Thyroid gland (tissue), 4 donors: ENCODE measurements at regions not wholly inside any gene's neighbourhood (a gene's known extent, or its start where the extent isn't known, plus 50 kb on each side); places are given as distances from the start of the nearest gene placed in this dataset.

Experiments used
- DNase-seq, 2 donors: peaks; one replicate each; pipeline ENCODE4 v3.0.0-alpha.2; 2019
- H3K27ac ChIP-seq, 3 donors: fragments of 200-600 bp; sonication (generic); 1 replicate in 2 of 3; 2 replicates in 1 of 3; pipeline ENCODE4 v1.5.1; 2016 to 2019; ENCODE audit warnings: mild to moderate bottlenecking in 1 of 3, moderate library complexity in 1 of 3
- H3K27me3 ChIP-seq: fragments of 200-600 bp; sonication (generic); one replicate; pipeline ENCODE4 v1.5.1; 2019
- H3K36me3 ChIP-seq, 2 donors: fragments of 200-600 bp; sonication (generic); one replicate each; pipeline ENCODE4 v1.5.1; 2016 to 2019
- H3K4me1 ChIP-seq, 2 donors: fragments of 200-600 bp; sonication (generic); one replicate each; pipeline ENCODE4 v1.5.1; 2017 to 2019
- H3K4me3 ChIP-seq, 3 donors: fragments of 200-600 bp; sonication (generic); replicated peaks in 1 of 3; 1 replicate in 2 of 3; 2 replicates in 1 of 3; pipeline ENCODE4 v1.5.1; 2016; ENCODE audit warnings: mild to moderate bottlenecking in 1 of 3
- H3K9me3 ChIP-seq: fragments of 200-600 bp; sonication (generic); one replicate; pipeline ENCODE4 v1.5.1; 2017
- CTCF ChIP-seq, 6 experiments: fragments of 200-600 bp in 3 of 6; fragments of 450-650 bp in 3 of 6; sonication (generic) in 3 of 6; IDR thresholded peaks; one replicate each; pipeline ENCODE4 v1.5.1; 2016 to 2019; ENCODE audit warnings: antibody characterized with exemption in 6 of 6, mild to moderate bottlenecking in 2 of 6, inconsistent platforms in 1 of 6, moderate library complexity in 1 of 6
- POLR2A ChIP-seq, 2 donors: fragments of 450-650 bp; IDR thresholded peaks; one replicate each; pipeline ENCODE4 v1.6.1; 2017; ENCODE audit warnings: antibody characterized with exemption in 2 of 2, mild to moderate bottlenecking in 2 of 2, moderate library complexity in 1 of 2
- WGBS, 2 donors: methylation state at CpG; one replicate each; pipeline ENCODE4 v1.1.5; 2017; 5-methylcytosine and 5-hydroxymethylcytosine counted together
- intact Hi-C: fragments of 100-400 bp; cut with DNase I; formaldehyde crosslinking; loops from one replicate; pipeline ENCODE4 v1.15.1; 2023

GRCh38 chr22:49643466-49643865, 184.2 kb downstream of the BRD1 start:
- no peaks in the 10 kb centered on the region for H3K4me1 ChIP-seq
- no peak for DNase-seq
- no peak overlapping the region for H3K27ac ChIP-seq
- no peaks in the 10 kb centered on the region for H3K9me3 ChIP-seq
- WGBS, 2 donors, result 83 to 93% methylated on average over 8 to 16 of the region's 16 CpGs
- no peaks in the 10 kb centered on the region for H3K27me3 ChIP-seq
- no peak for TF ChIP-seq POLR2A (IDR thresholded peaks at IDR 0.05)
- no peak for TF ChIP-seq CTCF (IDR thresholded peaks at IDR 0.05)
- intact Hi-C loops, result no loop called here
- no peaks in the 10 kb centered on the region for H3K36me3 ChIP-seq
- H3K4me3 ChIP-seq, result no peak overlapping the region

DNA sequence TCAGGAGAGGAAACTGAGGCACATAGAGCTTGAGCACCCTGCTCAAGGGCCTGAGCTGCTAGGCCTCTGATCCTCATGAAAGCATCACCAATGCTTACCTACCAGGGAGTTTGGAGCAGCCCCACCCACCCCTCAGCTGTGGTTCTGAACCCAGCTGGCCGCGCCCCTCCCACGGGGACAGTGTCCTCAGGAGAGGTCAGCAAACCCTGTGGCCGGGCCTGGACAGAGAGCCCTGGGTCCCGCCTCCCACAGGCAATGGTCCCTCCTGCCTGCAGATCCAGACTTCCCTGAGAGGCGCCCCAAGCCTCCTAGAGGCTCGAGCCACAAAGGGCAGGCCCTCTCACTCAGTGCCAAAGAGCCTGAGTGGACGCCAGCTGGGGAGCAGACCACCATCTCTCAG, 184.9 kb downstream of the BRD1 start:
- Histone ChIP-seq H3K27ac (no peak overlapping the region), H3K27me3 (no peaks in the 10 kb centered on the region), H3K36me3 (no peaks in the 10 kb centered on the region), H3K9me3 (no peaks in the 10 kb centered on the region), H3K4me1 (no peaks in the 10 kb centered on the region), H3K4me3 (no peak overlapping the region)
- DNase-seq, result no peak
- TF ChIP-seq POLR2A (IDR thresholded peaks at IDR 0.05) (no peak), CTCF (IDR thresholded peaks at IDR 0.05) (no peak)
- 72 to 80% methylated on average over 1 to 6 of the region's 8 CpGs for WGBS, 2 donors
- intact Hi-C loops, result no loop called here

DNA sequence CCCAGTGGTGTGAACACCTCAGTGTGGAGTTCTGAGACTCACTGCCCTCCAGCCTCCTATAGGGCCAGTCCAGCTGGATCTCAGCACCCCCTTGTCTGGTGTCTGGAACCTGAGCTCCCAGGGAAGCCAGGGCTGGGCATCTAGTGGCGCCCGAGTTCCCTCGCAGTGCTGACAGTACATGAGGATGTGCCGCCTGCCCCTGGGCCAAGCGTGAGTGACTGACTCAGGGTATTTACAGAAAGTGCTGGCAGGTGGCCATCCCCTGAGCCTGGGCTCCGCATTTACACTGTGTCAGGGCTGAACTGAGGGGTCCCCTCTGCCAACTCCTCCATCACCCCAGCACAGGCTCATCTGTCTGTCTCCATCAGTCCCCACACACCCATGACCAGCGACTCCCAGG, 185.3 kb downstream of the BRD1 start:
- intact Hi-C loops, result no loop called here
- H3K36me3 ChIP-seq, result no peaks in the 10 kb centered on the region
- no peaks in the 10 kb centered on the region for H3K4me1 ChIP-seq
- DNase-seq, result no peak
- no peak overlapping the region for H3K27ac ChIP-seq
- no peaks in the 10 kb centered on the region for H3K27me3 ChIP-seq
- no peak overlapping the region for H3K4me3 ChIP-seq
- 58 to 72% methylated on average over 4 to 5 of the region's 7 CpGs for WGBS, 2 donors
- TF ChIP-seq POLR2A (IDR thresholded peaks at IDR 0.05), result no peak
- TF ChIP-seq CTCF (IDR thresholded peaks at IDR 0.05), result no peak
- no peaks in the 10 kb centered on the region for H3K9me3 ChIP-seq

- Histone ChIP-seq H3K9me3 (no peaks in the 10 kb centered on the region), H3K27ac (no peak overlapping the region), H3K4me1 (no peaks in the 10 kb centered on the region), H3K27me3 (no peaks in the 10 kb centered on the region), H3K4me3 (no peak overlapping the region), H3K36me3 (no peaks in the 10 kb centered on the region)
- TF ChIP-seq POLR2A (IDR thresholded peaks at IDR 0.05), result no peak
- TF ChIP-seq CTCF (IDR thresholded peaks at IDR 0.05), result no peak
- no peak for DNase-seq
- intact Hi-C loops, result no loop called here
- 81 to 87% methylated on average over 4 to 8 of the region's 12 CpGs for WGBS, 2 donors
Observed at GRCh38 chr22:49641770-49642313, 185.8 kb downstream of the BRD1 start.

GRCh38 chr22:49640366-49641095, 187.1 kb downstream of the BRD1 start:
- H3K27me3 ChIP-seq, result no peaks in the 10 kb centered on the region
- WGBS, 2 donors, result 77 to 100% methylated on average over 3 to 15 of the region's 26 CpGs
- intact Hi-C loops, result no loop called here

More at GRCh38 chr22:49640366-49641095, 187.1 kb downstream of the BRD1 start:
- Histone ChIP-seq H3K4me1 (no peaks in the 10 kb centered on the region), H3K9me3 (no peaks in the 10 kb centered on the region), H3K27ac (no peak overlapping the region), H3K4me3 (no peak overlapping the region), H3K36me3 (no peaks in the 10 kb centered on the region)
- no peak for TF ChIP-seq CTCF (IDR thresholded peaks at IDR 0.05)
- no peak for TF ChIP-seq POLR2A (IDR thresholded peaks at IDR 0.05)
- no peak for DNase-seq
